HepG2 (cell line): ENCODE measurements at regions not wholly inside any gene's neighbourhood (a gene's known extent, or its start where the extent isn't known, plus 50 kb on each side); places are given as distances from the start of the nearest gene placed in this dataset.

ENCODE experiments used
- ATAC-seq: fragments of 200-7000 bp; cut with Tn5 transposase; 3 replicates; pipeline ENCODE4 v1.9.1; 2020; ENCODE audit warnings: mild to moderate bottlenecking, moderate library complexity
- BruUV-seq: library from RNA; stranded (reverse); fragments of 400-500 nt; replicated peaks from 2 replicates; lab custom pipeline; 2021; lab: Mats Ljungman, UMichigan
- CTCF ChIA-PET: fragments of 300-600 bp; formaldehyde crosslinking; extraction: SDS; loops from one replicate; lab custom pipeline; 2021; ENCODE audit warnings: low total read pairs, inconsistent platforms, low intra/inter-chr PET ratio; lab: Yijun Ruan, JAX
- POLR2A ChIA-PET: fragments of 350-600 bp; sonication (Branson Sonifier 250); formaldehyde crosslinking; loops from one replicate; lab custom pipeline; 2020; ENCODE audit warnings: antibody characterized with exemption, inconsistent platforms; lab: Yijun Ruan, JAX
- DNase-seq: peaks from one replicate; pipeline ENCODE4 v3.0.0-alpha.2; 2015; ENCODE audit warnings: low spot score
- FAIRE-seq: peaks from 3 replicates; lab custom pipeline; 2011; peaks lifted over from hg19 to GRCh38; lab: Jason Lieb, UNC
- H2AFZ ChIP-seq: one replicate; pipeline ENCODE4 v1.6.1; 2011; ENCODE audit warnings: low read length, inconsistent platforms
- H3K27ac ChIP-seq: fragments of 300-600 bp; 3 replicates; pipeline ENCODE4 v1.8.0; 2011; ENCODE audit warnings: mixed run types, mild to moderate bottlenecking, mixed read lengths, low read length, inconsistent platforms; ENCODE audit not compliant: insufficient read depth; ENCODE audit errors: extremely low read length
- H3K27me3 ChIP-seq, 2 experiments: fragments of 200-600 bp in 1 of 2; 2 replicates in 1 of 2; 3 replicates in 1 of 2; pipeline versions ENCODE4 v1.6.0 to v1.8.0; 2011; ENCODE audit warnings: low read length in 2 of 2, mild to moderate bottlenecking in 2 of 2, moderate library complexity in 2 of 2, inconsistent platforms in 1 of 2; ENCODE audit not compliant: insufficient read depth in 2 of 2, control insufficient read depth in 1 of 2
- H3K36me3 ChIP-seq, 2 experiments: fragments of 200-600 bp in 1 of 2; replicated peaks in 1 of 2; 2 replicates in 1 of 2; 3 replicates in 1 of 2; pipeline versions ENCODE4 v1.5.1 to v1.8.0; 2011; ENCODE audit warnings: low read length in 2 of 2, inconsistent platforms in 1 of 2; ENCODE audit not compliant: insufficient read depth in 2 of 2, control insufficient read depth in 1 of 2
- H3K4me1 ChIP-seq: 2 replicates; pipeline ENCODE4 v1.5.1; 2012; ENCODE audit warnings: low read length, inconsistent platforms; ENCODE audit not compliant: insufficient read depth
- H3K4me2 ChIP-seq: 2 replicates; pipeline ENCODE4 v1.6.0; 2011; ENCODE audit warnings: low read depth, low read length, inconsistent platforms
- H3K4me3 ChIP-seq, 3 experiments: fragments of 200-600 bp in 1 of 3; sonication (generic), shearing (Covaris generic) in 1 of 3; replicated peaks in 1 of 3; 2 replicates each; pipeline ENCODE4 v1.5.1; 2011 to 2016; ENCODE audit warnings: low read length in 3 of 3, inconsistent platforms in 2 of 3, low read depth in 2 of 3, mild to moderate bottlenecking in 2 of 3, control low read depth in 1 of 3, mixed read lengths in 1 of 3; ENCODE audit not compliant: insufficient read depth in 1 of 3
- H3K79me2 ChIP-seq: one replicate; pipeline ENCODE4 v1.6.1; 2011; ENCODE audit warnings: low read length, inconsistent platforms; ENCODE audit not compliant: insufficient read depth
- H3K9ac ChIP-seq: 2 replicates; pipeline ENCODE4 v1.6.0; 2011; ENCODE audit warnings: mild to moderate bottlenecking, low read depth, low read length, inconsistent platforms; ENCODE audit not compliant: insufficient read depth
- H3K9me3 ChIP-seq: 2 replicates; pipeline ENCODE4 v1.5.1; 2012; ENCODE audit warnings: mild to moderate bottlenecking, low read length
- H4K20me1 ChIP-seq: 2 replicates; pipeline ENCODE4 v1.6.0; 2011; ENCODE audit warnings: inconsistent platforms, mild to moderate bottlenecking, low read length, moderate library complexity; ENCODE audit not compliant: insufficient read depth
- AFF4 ChIP-seq: sonication (generic); formaldehyde crosslinking; IDR thresholded peaks from 2 replicates; pipeline ENCODE4 v1.4.0; 2020; ENCODE audit warnings: missing genetic modification reagents
- FOXA3 ChIP-seq: IDR thresholded peaks from 2 replicates; pipeline ENCODE4 v1.6.1; 2016; ENCODE audit warnings: missing genetic modification reagents, missing compliant biosample characterization
- HOXA3 ChIP-seq: sonication (generic); formaldehyde crosslinking; IDR thresholded peaks from 2 replicates; pipeline ENCODE4 v1.5.0; 2020; ENCODE audit warnings: missing genetic modification reagents
- RARA ChIP-seq: IDR thresholded peaks from 2 replicates; pipeline ENCODE4 v1.6.1; 2016; ENCODE audit warnings: missing genetic modification reagents, missing compliant biosample characterization
- ZBTB21 ChIP-seq: sonication (generic); formaldehyde crosslinking; IDR thresholded peaks from 2 replicates; pipeline ENCODE4 v1.4.0; 2020; ENCODE audit warnings: missing genetic modification reagents
- ZNF326 ChIP-seq: sonication (generic); formaldehyde crosslinking; IDR thresholded peaks from 2 replicates; pipeline ENCODE4 v1.4.0; 2020; ENCODE audit warnings: missing genetic modification reagents, borderline replicate concordance
- ZNF430 ChIP-seq: sonication (generic); formaldehyde crosslinking; IDR thresholded peaks from 2 replicates; pipeline ENCODE4 v1.9.0; 2021; ENCODE audit warnings: mild to moderate bottlenecking, missing genetic modification reagents
- ZNF432 ChIP-seq: sonication (generic); formaldehyde crosslinking; IDR thresholded peaks from 2 replicates; pipeline ENCODE4 v1.5.0; 2020; ENCODE audit warnings: missing genetic modification reagents, mild to moderate bottlenecking, borderline replicate concordance
- WGBS: methylation state at CpG from one replicate; pipeline ENCODE4 v1.1.6; 2017; ENCODE audit warnings: low lambda C conversion rate; 5-methylcytosine and 5-hydroxymethylcytosine counted together
- in situ Hi-C: cut with HindIII; loops from 2 replicates; pipeline ENCODE4 v1.10.0; 2017; ENCODE audit warnings: low pct_unique_long_range_greater_than_20kb; ENCODE audit not compliant: extremely low pct_ligation_motif_present
- intact Hi-C: fragments of 100-400 bp; cut with micrococcal nuclease; formaldehyde crosslinking; loops from one replicate; pipeline ENCODE4 v1.10.0; 2022; ENCODE audit not compliant: unreplicated experiment
- TF ChIP-seq, protein P1 (sequence below): sonication (generic); formaldehyde crosslinking; IDR thresholded peaks from 2 replicates; pipeline ENCODE4 v1.5.0; 2020; ENCODE audit warnings: mild to moderate bottlenecking, missing genetic modification reagents, moderate library complexity

DNA sequence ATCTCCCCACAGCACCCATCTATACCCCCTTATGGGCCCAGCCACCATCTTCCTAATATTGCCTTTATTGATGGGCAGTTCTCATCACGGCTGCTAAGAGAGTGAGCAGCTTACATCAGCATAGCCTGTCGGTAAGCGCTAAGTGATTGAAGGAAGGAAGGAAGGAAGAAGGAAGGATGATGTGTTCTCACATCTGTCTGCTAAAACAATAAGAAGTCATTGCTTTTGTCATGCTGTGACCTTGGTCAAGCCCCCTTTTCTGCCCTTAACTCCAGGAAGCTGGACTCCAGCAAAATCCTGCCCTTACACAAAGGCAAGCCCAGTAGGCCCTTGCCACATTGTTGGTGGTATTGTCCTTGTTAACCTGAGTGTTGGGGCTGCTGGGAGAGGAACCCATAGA lies 165.0 kb downstream of the ETS2 start:
- Histone ChIP-seq H3K36me3 (no peaks in the 10 kb centered on the region), H3K9me3 (no peaks in the 10 kb centered on the region), H3K4me1 (peaks cover 40% of the 10 kb centered on the region), H3K9ac (no peak overlapping the region), H3K4me3 (no peak overlapping the region), H4K20me1 (no peaks in the 10 kb centered on the region), H3K27me3 (no peaks in the 10 kb centered on the region), H3K4me2 (no peak overlapping the region), H3K27ac (no peak overlapping the region), H2AFZ (no peak overlapping the region), H3K79me2 (no peaks in the 10 kb centered on the region)
- in situ Hi-C loops (no loop called here), intact Hi-C loops (no loop called here)
- 97% methylated on average over 3 of the region's 3 CpGs for WGBS
- TF ChIP-seq AFF4 (CRISPR knock-in tag) = no peak
- POLR2A ChIA-PET = no interaction called here
- ATAC-seq (no peak), FAIRE-seq (no peak), DNase-seq (no peak)
- no TSS peak for BruUV-seq
- CTCF ChIA-PET = no interaction called here

DNA sequence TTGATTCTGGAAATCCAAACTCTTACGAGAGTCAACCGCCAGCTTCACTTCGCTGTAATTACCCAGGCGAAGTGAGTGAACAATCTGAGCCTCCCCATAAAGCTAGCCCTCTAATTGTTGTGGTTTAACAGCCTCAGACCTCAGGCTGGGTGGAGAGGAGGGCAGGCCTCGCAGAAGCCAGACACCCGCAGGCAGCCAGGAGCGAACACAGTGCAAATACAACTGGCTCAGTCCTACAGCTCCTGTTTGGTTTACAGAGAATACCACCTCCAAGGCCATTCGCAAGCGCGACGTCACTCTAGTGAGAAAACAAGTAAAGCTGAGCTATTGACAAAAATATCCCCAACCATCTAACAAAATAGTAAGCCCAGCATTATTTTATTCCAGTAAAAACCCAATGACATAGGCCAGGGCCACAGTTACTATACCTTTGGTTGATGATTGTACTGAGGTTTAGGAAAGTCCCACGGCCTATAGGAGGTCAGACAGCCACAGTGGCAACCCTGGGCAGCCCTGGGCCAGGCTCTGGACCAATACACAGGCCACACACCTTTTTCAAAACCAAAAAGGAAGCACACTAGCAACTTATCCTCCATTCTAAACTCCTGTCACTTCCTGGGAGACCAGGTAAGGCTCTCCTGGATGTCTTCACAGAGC lies 163.3 kb downstream of the ETS2 start:
- peak; percentile 58 for ATAC-seq
- in situ Hi-C loops = no loop called here
- TF ChIP-seq FOXA3 (CRISPR knock-in tag) (0 out of 2 replicates have a peak, but pooled peaks have one; percentile 24), HOXA3 (peak; percentile 39; the same call in 1 of the 2 replicates), ZNF326 (CRISPR knock-in tag) (no peak), ZBTB21 (CRISPR knock-in tag) (peak; percentile 67), ZNF432 (CRISPR knock-in tag) (no peak), ZNF430 (CRISPR knock-in tag) (no peak), RARA (CRISPR knock-in tag) (peak; percentile 36)
- TF ChIP-seq, protein P1, sequence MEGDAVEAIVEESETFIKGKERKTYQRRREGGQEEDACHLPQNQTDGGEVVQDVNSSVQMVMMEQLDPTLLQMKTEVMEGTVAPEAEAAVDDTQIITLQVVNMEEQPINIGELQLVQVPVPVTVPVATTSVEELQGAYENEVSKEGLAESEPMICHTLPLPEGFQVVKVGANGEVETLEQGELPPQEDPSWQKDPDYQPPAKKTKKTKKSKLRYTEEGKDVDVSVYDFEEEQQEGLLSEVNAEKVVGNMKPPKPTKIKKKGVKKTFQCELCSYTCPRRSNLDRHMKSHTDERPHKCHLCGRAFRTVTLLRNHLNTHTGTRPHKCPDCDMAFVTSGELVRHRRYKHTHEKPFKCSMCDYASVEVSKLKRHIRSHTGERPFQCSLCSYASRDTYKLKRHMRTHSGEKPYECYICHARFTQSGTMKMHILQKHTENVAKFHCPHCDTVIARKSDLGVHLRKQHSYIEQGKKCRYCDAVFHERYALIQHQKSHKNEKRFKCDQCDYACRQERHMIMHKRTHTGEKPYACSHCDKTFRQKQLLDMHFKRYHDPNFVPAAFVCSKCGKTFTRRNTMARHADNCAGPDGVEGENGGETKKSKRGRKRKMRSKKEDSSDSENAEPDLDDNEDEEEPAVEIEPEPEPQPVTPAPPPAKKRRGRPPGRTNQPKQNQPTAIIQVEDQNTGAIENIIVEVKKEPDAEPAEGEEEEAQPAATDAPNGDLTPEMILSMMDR = peak; percentile 19; the same call in 1 of the 2 replicates

More for the DNA sequence above, 163.3 kb downstream of the ETS2 start:
- Histone ChIP-seq H3K9me3 (no peaks in the 10 kb centered on the region), H3K4me3 (no peak overlapping the region), H2AFZ (no peak overlapping the region), H3K4me1 (peaks cover 58% of the 10 kb centered on the region), H3K27ac (peak overlapping the region; percentile 27), H3K79me2 (no peaks in the 10 kb centered on the region), H4K20me1 (no peaks in the 10 kb centered on the region), H3K9ac (peak overlapping the region; percentile 19; the same call in 1 of the 2 replicates), H3K27me3 (no peaks in the 10 kb centered on the region), H3K36me3 (no peaks in the 10 kb centered on the region), H3K4me2 (no peak overlapping the region)
- DNase-seq = peak; percentile 70
- no peak for FAIRE-seq
- POLR2A ChIA-PET = interaction anchor here (1.0 kb wide), 2 partner anchors 21 to 137 kb away, joined by 3 to 6 read pairs; no protein-coding TSS in a partner anchor
- no TSS peak for BruUV-seq
- WGBS = 56% methylated on average over 11 of the region's 12 CpGs
- CTCF ChIA-PET = no interaction called here
- intact Hi-C loops = loop anchor here (5.0 kb wide), 1 partner anchor 52 kb away; no protein-coding TSS in a partner anchor
